D721Med (cell line): ENCODE measurements at regions not wholly inside any gene's neighbourhood (a gene's known extent, or its start where the extent isn't known, plus 50 kb on each side); places are given as distances from the start of the nearest gene placed in this dataset.

Source experiments
- DNase-seq: peaks from one replicate; pipeline ENCODE4 v3.0.0; 2011; ENCODE audit warnings: low spot score; ENCODE audit not compliant: insufficient read length
- FAIRE-seq: peaks from 2 replicates; lab custom pipeline; 2011; peaks lifted over from hg19 to GRCh38; lab: Jason Lieb, UNC
- TF ChIP-seq, protein P1 (sequence below): IDR thresholded peaks from 2 replicates; pipeline ENCODE4 v1.5.1; 2012; ENCODE audit warnings: mild to moderate bottlenecking, control low read depth; ENCODE audit not compliant: insufficient read depth; ENCODE audit errors: missing control alignments

DNA sequence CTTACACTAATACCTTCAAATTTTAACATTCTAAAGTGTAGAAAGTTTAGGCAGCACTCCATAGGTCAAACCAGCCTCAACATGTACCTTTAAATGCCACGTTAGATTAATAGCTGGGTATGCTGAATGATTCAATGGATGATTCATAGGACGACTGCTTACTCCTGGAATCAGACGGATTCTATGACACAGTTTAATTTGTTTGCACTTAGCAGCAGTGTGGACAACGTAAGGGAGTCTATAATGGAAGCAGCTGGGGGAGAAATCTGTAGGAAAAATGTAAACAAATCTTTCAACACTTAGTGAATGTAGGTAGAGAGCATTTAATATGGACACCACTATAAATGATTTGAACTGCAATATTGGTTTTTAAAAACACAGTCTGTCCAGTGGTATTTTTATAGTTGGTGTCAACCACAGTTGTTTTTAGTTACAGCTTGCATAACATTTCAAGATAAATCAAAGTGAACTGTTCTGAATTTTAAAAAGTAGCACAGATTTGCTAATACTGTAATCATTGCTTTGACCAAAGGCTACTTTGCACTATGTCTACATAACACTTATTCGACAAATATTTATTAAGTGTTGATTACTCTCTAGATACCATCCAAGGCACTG lies 701.5 kb upstream of the MEF2C start:
- no peak for DNase-seq
- TF ChIP-seq, protein P1, sequence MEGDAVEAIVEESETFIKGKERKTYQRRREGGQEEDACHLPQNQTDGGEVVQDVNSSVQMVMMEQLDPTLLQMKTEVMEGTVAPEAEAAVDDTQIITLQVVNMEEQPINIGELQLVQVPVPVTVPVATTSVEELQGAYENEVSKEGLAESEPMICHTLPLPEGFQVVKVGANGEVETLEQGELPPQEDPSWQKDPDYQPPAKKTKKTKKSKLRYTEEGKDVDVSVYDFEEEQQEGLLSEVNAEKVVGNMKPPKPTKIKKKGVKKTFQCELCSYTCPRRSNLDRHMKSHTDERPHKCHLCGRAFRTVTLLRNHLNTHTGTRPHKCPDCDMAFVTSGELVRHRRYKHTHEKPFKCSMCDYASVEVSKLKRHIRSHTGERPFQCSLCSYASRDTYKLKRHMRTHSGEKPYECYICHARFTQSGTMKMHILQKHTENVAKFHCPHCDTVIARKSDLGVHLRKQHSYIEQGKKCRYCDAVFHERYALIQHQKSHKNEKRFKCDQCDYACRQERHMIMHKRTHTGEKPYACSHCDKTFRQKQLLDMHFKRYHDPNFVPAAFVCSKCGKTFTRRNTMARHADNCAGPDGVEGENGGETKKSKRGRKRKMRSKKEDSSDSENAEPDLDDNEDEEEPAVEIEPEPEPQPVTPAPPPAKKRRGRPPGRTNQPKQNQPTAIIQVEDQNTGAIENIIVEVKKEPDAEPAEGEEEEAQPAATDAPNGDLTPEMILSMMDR = no peak
- FAIRE-seq = no peak

DNA sequence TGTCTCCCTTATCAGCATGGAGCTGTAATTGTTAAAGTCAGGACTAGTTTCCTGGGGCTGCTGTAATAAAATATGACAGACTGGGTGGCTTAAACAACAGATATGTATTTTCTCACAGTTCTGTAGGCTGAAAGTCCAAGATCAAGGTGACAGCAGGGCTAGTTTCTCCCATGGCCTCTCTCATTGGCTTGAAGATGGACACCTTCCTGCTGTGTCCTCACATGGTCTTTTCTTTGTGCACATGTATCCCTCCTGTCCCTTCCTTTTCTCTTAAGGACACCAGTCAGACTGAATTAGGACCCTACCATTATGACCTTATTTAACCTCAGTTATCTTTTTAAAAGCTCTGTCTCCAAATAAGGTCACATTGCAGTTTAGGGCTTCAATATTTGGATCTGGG lies 700.5 kb upstream of the MEF2C start:
- no peak for FAIRE-seq
- TF ChIP-seq, protein P1 = no peak
- no peak for DNase-seq

- FAIRE-seq (no peak), DNase-seq (no peak)
- TF ChIP-seq, protein P1 = no peak
These were observed 699.9 kb upstream of the MEF2C start for GRCh38 chr5:89582768-89583339.

DNA sequence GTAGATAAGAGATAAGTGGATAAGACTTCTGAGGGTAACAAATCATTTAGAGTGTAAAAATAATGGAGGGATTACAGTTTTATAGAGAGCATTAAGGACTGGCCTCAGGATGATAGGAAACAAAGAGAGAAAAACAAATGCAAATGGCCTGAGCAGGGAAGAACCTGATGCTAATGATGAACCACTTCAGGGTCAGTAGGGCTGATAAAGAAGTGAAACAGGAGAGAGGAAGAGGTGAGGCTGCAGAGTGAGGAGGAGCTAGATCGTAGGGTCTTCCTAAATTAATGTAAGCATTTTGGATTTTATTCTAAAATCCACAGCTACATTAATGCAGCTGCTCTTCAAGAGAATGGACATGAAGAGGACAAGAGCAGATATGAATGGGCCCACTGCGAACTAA lies 698.0 kb upstream of the MEF2C start:
- DNase-seq (no peak), FAIRE-seq (peak; percentile 71)
- TF ChIP-seq, protein P1 = no peak

DNA sequence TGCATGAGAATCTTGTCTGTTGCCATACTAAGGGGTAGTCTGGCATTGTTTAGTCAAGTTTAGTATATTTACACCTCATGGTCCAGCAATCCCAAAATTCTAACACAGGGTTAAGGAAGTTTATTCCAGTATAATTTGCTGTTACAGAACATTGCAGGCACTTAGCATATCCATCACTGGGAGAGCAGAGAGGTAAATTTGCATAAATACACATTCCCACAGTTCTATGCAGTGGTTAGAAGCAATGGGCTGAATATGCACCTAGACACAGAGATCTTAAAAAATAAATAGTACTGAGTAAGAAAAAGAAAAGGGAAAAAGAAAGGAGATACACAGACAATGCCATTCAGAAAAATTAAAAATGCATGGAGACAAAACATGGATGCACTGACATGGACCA lies 692.3 kb upstream of the MEF2C start:
- DNase-seq (no peak), FAIRE-seq (no peak)
- TF ChIP-seq, protein P1 = no peak

- no peak for FAIRE-seq
- TF ChIP-seq, protein P1 = no peak
- DNase-seq = no peak
These were observed 690.4 kb upstream of the MEF2C start for GRCh38 chr5:89573345-89573744.

GRCh38 chr5:89572696-89573095 lies 689.7 kb upstream of the MEF2C start:
- TF ChIP-seq, protein P1 = no peak
- no peak for FAIRE-seq
- no peak for DNase-seq
